Epithelial cell of esophagus (primary cell): ENCODE measurements at regions not wholly inside any gene's neighbourhood (a gene's known extent, or its start where the extent isn't known, plus 50 kb on each side); places are given as distances from the start of the nearest gene placed in this dataset.

Experiments used
- DNase-seq: peaks from one replicate; pipeline ENCODE4 v3.0.0; 2010; ENCODE audit warnings: low read depth
- H3K4me3 ChIP-seq: 2 replicates; pipeline ENCODE4 v1.5.1; 2011; ENCODE audit warnings: mild to moderate bottlenecking, low read length, control low read depth
- TF ChIP-seq, protein P1 (sequence below): IDR thresholded peaks from 2 replicates; pipeline ENCODE4 v1.5.1; 2011; ENCODE audit warnings: low read depth, mild to moderate bottlenecking, low read length, control low read depth, inconsistent platforms; ENCODE audit not compliant: insufficient read depth; ENCODE audit errors: missing control alignments

DNA sequence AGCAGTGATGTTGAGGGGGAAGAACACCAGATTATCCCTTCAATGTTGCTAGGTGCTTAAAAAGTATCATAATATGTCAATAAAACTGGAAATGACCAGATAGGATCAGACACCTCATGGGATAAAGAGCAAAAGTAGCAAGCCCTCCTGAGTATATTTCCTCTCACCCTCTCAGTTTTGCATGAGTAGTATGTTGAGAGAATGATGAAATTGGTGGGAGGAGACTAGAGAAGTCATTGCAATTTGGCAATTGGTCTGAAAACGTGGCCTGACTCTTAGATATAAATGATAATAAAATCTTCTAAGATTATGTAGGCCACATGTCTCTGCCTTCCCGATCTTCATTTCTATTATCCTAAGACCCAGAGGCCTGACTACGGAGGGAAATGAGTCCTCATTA is 151.2 kb upstream of the ARRDC3 start:
- TF ChIP-seq, protein P1, sequence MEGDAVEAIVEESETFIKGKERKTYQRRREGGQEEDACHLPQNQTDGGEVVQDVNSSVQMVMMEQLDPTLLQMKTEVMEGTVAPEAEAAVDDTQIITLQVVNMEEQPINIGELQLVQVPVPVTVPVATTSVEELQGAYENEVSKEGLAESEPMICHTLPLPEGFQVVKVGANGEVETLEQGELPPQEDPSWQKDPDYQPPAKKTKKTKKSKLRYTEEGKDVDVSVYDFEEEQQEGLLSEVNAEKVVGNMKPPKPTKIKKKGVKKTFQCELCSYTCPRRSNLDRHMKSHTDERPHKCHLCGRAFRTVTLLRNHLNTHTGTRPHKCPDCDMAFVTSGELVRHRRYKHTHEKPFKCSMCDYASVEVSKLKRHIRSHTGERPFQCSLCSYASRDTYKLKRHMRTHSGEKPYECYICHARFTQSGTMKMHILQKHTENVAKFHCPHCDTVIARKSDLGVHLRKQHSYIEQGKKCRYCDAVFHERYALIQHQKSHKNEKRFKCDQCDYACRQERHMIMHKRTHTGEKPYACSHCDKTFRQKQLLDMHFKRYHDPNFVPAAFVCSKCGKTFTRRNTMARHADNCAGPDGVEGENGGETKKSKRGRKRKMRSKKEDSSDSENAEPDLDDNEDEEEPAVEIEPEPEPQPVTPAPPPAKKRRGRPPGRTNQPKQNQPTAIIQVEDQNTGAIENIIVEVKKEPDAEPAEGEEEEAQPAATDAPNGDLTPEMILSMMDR: no peak
- no peak for DNase-seq
- no peak overlapping the region for H3K4me3 ChIP-seq

DNA sequence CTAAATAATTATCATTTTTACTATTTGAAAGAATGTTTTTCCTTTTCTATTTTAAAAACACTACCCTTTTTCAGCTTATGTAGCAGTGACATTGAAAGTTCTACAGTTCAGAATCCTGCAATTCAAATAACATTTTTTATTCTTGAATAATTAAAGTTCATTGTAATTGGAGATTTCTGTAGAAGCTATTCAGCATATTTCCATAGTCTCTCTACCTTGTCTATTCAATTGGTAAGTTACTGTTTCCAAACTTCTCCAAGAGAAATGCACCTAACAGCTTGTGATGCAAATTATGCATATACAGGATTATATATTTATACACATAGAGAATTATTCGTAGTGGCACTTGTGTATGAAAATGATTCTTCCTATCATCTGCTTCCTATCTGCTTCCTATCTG is 149.7 kb upstream of the ARRDC3 start:
- H3K4me3 ChIP-seq: no peak overlapping the region
- TF ChIP-seq, protein P1: no peak
- no peak for DNase-seq

DNA sequence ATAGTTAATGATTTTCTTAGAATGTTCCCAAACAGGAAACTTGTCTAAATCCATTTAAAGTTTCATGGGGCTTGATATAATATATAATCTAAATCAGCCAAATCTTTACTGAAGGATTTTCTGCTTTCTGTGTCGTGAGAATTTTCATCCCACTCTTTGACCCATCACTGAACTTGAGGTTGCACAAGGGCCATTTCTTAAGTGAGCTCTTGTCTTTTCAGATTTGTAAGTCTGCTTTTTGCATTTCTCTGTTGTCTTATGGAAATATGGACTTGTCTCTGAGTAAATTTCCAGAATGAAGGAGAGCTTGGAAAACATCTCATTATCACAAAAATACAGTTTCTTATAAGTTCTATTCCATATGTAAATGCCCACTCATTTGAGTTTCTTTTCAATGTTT is 149.2 kb upstream of the ARRDC3 start:
- no peak for DNase-seq
- TF ChIP-seq, protein P1: no peak
- no peak overlapping the region for H3K4me3 ChIP-seq

DNA sequence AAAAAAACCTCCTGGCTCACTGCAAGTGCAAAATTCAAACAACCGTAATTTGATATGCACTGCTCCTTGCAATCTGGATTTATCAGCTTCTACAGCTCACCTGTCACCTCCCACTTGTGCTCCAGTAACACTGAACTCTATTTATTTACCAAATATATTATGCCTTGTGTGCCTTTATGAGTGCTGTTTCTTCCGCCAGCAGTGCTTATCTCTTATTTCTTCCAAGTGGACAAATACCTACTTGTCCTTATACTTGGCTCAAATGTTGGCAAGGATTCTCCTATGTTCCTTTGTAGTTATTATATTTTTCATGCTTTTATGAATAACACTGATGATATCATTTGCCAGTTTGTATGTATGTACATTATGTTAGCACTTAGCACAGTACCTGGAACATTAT is 145.7 kb upstream of the ARRDC3 start:
- TF ChIP-seq, protein P1: no peak
- DNase-seq: no peak
- H3K4me3 ChIP-seq: no peak overlapping the region

DNA sequence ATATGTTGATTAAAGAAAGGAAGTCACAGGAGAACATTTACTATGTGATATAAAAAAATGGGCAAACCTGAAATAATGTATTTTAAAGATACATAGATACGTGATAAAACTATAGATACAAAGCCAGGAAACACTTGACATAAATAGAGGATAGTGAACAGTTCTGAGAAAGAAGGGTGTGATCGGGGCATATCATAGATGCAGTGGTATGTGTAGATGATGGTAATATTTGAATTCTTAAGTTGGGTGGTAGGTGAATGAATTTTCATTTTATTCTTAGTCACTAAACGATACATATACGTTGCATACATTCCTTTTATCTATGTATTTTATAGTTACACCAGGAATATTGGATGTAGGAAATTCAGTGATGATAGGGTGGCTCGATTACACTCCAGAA is 138.7 kb upstream of the ARRDC3 start:
- no peak for DNase-seq
- no peak overlapping the region for H3K4me3 ChIP-seq
- TF ChIP-seq, protein P1: no peak

DNA sequence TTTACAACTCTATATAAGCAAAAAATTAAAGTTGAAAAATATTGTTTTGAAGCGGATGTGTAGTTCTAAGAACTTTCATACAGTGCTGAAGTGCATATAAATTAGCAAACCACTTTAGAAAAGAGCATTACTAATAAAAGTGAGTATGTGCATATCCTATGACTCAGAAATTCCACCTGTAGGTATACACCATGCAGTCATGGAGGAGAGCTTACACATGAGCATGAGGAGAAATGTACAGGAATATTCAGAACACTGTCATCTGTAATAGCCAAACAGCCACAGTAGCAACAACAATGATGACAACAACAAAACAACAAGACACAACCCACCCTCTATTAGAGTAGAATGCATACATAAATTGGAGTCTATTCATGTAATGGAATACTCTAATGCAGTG is 138.2 kb upstream of the ARRDC3 start:
- TF ChIP-seq, protein P1: no peak
- H3K4me3 ChIP-seq: no peak overlapping the region
- DNase-seq: peak; percentile 65

DNA sequence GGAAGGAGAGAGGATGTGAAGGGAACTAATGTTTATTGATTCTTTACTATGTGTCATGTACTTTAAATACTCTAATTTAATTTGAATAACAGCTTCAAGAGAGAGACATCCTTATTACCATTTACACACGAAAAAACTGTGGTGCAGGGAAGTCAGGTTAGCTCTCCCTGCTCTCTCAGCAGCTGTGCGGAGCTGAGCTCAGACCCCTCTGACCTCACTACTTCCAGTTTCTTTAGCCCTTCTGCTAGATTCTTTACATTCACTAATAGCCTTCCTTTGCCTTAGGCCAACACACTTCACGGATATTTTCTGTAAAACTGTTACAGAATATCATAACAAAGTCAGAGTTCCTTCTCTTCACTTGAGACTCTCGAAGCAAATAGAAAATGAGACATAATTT is 131.3 kb upstream of the ARRDC3 start:
- TF ChIP-seq, protein P1: no peak
- H3K4me3 ChIP-seq: no peak overlapping the region
- DNase-seq: no peak
